Ovary (tissue), 3 donors: ENCODE measurements at regions not wholly inside any gene's neighbourhood (a gene's known extent, or its start where the extent isn't known, plus 50 kb on each side); places are given as distances from the start of the nearest gene placed in this dataset.

Experiments
- CTCF ChIP-seq, 3 donors: fragments of 450-650 bp in 2 of 3; fragments of 200-600 bp in 1 of 3; IDR thresholded peaks; one replicate each; pipeline versions ENCODE4 v1.5.1 to v1.8.0; 2016 to 2022; ENCODE audit warnings: antibody characterized with exemption in 3 of 3, mild to moderate bottlenecking in 1 of 3
- POLR2A ChIP-seq: fragments of 450-650 bp; IDR thresholded peaks from one replicate; pipeline ENCODE4 v1.6.1; 2017; ENCODE audit warnings: antibody characterized with exemption, mild to moderate bottlenecking, moderate library complexity
- donor health status: DM: no; HTN: no; CAD: no.

GRCh38 chr5:133728475-133728874, 116.1 kb upstream of the FSTL4 start:
- TF ChIP-seq CTCF (IDR thresholded peaks at IDR 0.05) (no peak), POLR2A (no peak)
